Rectal smooth muscle tissue (tissue), 1 donor: ENCODE measurements at regions not wholly inside any gene's neighbourhood (a gene's known extent, or its start where the extent isn't known, plus 50 kb on each side); places are given as distances from the start of the nearest gene placed in this dataset.

Experiments used
- H3K27ac ChIP-seq: one replicate; pipeline ENCODE4 v1.7.0; 2013; ENCODE audit warnings: low read depth, low read length, inconsistent platforms
- H3K27me3 ChIP-seq: one replicate; pipeline ENCODE4 v1.7.0; 2013; ENCODE audit warnings: low read length; ENCODE audit not compliant: control insufficient read depth, insufficient read depth
- H3K36me3 ChIP-seq: one replicate; pipeline ENCODE4 v1.7.0; 2013; ENCODE audit warnings: low read length; ENCODE audit not compliant: control insufficient read depth, insufficient read depth
- H3K4me1 ChIP-seq: one replicate; pipeline ENCODE4 v1.7.0; 2013; ENCODE audit warnings: low read length; ENCODE audit not compliant: control insufficient read depth, insufficient read depth
- H3K4me3 ChIP-seq: one replicate; pipeline ENCODE4 v1.7.0; 2013; ENCODE audit warnings: low read length
- H3K9ac ChIP-seq: one replicate; pipeline ENCODE4 v1.7.0; 2013; ENCODE audit warnings: low read length

GRCh38 chr13:74299721-74300120, 165.5 kb upstream of the KLF12 start:
- Histone ChIP-seq H3K27ac (no peak overlapping the region), H3K4me1 (peaks cover 12% of the 10 kb centered on the region), H3K36me3 (no peaks in the 10 kb centered on the region), H3K9ac (no peak overlapping the region), H3K4me3 (no peak overlapping the region), H3K27me3 (no peaks in the 10 kb centered on the region)

GRCh38 chr13:74298923-74299322, 164.7 kb upstream of the KLF12 start:
- H3K4me3 ChIP-seq: no peak overlapping the region
- H3K9ac ChIP-seq: no peak overlapping the region
- no peaks in the 10 kb centered on the region for H3K27me3 ChIP-seq
- peaks cover 12% of the 10 kb centered on the region for H3K4me1 ChIP-seq
- H3K36me3 ChIP-seq: no peaks in the 10 kb centered on the region
- H3K27ac ChIP-seq: no peak overlapping the region

DNA sequence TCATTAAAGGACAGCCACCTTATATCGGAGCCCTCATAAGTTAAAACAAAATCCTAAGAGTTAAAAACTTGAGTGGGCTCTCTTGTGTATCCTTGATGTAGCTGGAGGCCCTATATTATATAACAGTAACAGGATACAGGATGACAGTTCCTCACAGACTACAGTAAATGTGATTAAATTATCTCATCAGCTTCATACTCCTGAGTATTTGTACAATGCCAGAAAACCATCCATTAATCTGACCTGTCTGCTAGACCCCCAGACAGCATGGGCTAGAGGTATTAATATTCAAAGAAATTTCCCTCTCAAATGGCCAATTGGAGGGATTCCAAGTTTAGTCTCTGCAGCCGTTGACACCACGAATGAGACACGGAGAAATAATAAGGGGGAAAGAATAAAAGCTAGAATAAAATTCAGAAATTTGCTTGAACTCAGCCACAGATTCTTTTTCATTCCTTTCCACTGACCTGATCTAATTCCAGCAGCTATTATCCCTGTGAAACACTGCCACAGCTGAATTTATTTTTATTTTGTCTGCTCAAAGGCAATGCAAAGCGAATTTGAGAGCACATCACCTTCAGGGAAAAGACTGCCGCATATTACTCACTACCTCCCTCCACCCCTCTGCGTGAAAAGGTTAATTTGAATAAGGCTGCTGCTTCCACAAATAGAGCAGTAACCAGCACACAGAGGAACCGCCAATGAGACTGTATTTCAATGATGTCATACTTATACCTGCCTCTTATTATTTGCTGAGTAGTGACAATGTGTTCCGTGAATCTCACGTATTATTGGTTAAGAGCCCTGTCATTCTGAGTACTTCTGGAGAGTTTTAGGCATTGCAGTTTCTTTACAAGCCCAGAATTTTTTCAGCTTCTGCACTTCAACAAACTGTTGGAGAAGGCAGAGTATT, 155.9 kb upstream of the KLF12 start:
- Histone ChIP-seq H3K36me3 (no peaks in the 10 kb centered on the region), H3K27me3 (no peaks in the 10 kb centered on the region), H3K4me1 (peaks cover 34% of the 10 kb centered on the region), H3K27ac (peak overlapping the region; percentile 43), H3K9ac (no peak overlapping the region), H3K4me3 (no peak overlapping the region)

DNA sequence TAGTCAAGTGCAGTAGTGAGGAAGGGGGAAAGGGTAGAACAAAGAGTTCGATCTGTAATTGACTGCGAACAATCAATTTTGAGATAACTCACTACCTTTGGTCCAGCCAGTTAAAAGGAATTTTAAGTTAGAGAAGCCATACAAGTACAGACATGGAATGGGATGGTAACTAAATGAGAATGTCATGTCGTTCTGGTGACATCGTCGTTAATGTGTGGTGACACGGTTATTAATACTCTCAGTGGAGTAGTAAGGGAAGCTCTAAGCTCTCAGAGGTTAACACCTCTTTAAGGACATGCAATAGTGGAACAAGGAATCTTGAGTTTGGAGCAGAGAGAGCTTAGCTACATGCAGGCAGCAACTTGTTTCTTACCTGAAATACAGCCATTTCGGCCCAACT, 154.9 kb upstream of the KLF12 start:
- Histone ChIP-seq H3K27me3 (no peaks in the 10 kb centered on the region), H3K36me3 (no peaks in the 10 kb centered on the region), H3K4me1 (peaks cover 34% of the 10 kb centered on the region), H3K9ac (no peak overlapping the region), H3K27ac (no peak overlapping the region), H3K4me3 (no peak overlapping the region)

DNA sequence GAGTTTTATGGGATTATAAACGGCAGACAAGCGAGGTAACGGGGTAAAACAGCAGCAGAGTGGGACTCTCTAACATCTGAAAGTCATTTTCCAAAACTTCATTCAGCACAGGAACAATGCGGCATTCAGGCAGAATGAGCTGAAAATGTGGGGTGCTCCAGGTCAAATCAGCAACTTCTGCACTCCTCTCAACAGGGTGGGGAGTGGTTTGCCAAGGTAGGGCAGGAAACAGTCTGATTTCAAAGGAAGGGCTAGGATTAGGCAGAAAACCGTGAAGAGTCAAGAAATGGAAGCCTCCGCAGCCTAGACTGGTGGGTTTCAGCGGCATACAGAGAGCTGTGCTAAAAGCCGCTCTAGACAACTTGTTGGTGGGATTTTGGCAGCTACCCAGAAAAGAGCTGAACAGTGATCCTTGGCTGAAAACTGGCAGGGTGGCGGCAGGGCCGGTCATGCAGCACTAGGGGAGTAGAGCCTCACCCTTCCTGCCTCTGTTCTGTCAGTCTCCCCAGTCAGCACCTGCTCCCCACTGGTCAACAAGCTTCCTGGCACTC, 154.2 kb upstream of the KLF12 start:
- no peaks in the 10 kb centered on the region for H3K36me3 ChIP-seq
- no peak overlapping the region for H3K9ac ChIP-seq
- H3K4me3 ChIP-seq: peak overlapping the region; percentile 59
- H3K27ac ChIP-seq: peak overlapping the region; percentile 17
- H3K27me3 ChIP-seq: no peaks in the 10 kb centered on the region
- H3K4me1 ChIP-seq: peaks cover 34% of the 10 kb centered on the region

GRCh38 chr13:74287724-74288169, 153.5 kb upstream of the KLF12 start:
- H3K27me3 ChIP-seq: no peaks in the 10 kb centered on the region
- H3K4me3 ChIP-seq: peak overlapping the region; percentile 59
- peaks cover 34% of the 10 kb centered on the region for H3K4me1 ChIP-seq
- H3K9ac ChIP-seq: no peak overlapping the region
- H3K27ac ChIP-seq: peak overlapping the region; percentile 23
- no peaks in the 10 kb centered on the region for H3K36me3 ChIP-seq

GRCh38 chr13:74280795-74281490, 146.7 kb upstream of the KLF12 start:
- no peaks in the 10 kb centered on the region for H3K27me3 ChIP-seq
- no peak overlapping the region for H3K9ac ChIP-seq
- no peak overlapping the region for H3K4me3 ChIP-seq
- H3K27ac ChIP-seq: no peak overlapping the region
- H3K36me3 ChIP-seq: no peaks in the 10 kb centered on the region
- H3K4me1 ChIP-seq: no peaks in the 10 kb centered on the region

DNA sequence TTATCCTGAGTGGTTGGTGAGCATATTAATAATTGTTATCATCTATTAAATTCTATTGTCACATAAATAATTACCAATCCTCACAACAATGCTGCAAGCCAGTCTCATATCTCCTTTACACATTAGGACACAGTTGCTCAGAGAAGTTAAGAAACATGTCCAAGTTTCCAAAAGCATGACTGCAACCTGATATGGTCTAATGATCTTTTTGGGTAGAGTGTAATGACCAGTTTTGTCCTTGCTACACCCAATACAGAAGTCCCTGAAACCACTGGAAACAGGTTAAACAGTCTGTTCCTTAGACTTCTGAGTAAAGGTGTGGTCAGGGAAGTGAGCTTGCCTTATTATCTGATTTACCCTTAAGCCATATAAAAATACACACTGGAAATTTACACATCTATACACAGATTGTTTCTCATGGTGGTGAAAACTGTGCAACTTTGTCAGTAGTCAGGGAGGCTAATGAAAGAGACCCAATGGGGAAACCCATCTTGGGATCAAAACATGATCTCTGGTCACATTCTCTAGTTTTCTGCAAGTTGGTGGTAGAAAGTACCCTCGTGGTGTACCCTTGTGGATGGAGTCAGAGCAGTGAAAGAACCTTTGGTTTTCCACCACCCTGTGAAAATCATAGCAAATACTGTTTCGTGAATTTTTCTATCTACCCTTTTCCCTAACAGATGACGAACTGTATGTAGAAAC, 146.0 kb upstream of the KLF12 start:
- no peak overlapping the region for H3K4me3 ChIP-seq
- H3K36me3 ChIP-seq: no peaks in the 10 kb centered on the region
- no peak overlapping the region for H3K27ac ChIP-seq
- H3K27me3 ChIP-seq: no peaks in the 10 kb centered on the region
- no peaks in the 10 kb centered on the region for H3K4me1 ChIP-seq
- no peak overlapping the region for H3K9ac ChIP-seq

DNA sequence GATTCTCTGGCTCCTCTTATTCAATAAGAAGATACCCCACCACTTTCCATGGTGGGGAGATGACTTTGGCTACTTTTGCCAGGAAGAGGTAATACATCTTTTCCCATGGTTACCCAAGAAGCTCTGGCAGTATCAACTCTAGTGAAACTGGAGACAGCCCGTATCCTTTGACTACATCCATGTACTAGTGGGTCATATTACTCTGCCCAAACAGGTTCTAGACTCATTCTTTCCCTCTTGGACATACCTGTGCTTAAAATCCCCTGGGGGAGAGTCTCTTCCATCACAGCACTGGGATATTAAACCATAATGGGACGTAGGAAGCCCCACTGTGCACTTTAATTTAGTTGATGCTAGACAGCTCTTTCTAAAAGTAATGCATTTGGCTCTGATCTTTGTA, 144.7 kb upstream of the KLF12 start:
- Histone ChIP-seq H3K9ac (no peak overlapping the region), H3K36me3 (no peaks in the 10 kb centered on the region), H3K4me1 (no peaks in the 10 kb centered on the region), H3K27me3 (no peaks in the 10 kb centered on the region), H3K27ac (no peak overlapping the region), H3K4me3 (no peak overlapping the region)

DNA sequence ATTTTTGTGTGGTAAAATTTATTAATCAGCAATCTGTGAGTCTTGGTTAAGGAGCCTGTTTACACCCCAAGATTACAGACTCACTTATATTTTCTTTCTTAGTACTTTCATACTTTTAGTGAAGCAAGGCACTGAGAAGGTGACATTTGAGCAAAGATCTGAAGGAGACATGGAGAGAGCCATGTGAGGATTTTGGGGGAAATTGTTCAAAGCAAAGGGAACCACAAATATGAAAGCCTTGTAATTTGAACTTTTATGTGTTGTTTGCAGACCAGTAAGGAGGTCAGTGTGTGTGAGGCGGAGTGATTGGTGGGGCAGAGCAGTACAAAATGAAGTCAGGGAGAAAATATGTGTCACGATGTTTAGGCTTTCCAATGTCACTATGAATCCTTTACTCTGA, 140.7 kb upstream of the KLF12 start:
- no peaks in the 10 kb centered on the region for H3K36me3 ChIP-seq
- H3K27ac ChIP-seq: no peak overlapping the region
- H3K4me3 ChIP-seq: no peak overlapping the region
- no peaks in the 10 kb centered on the region for H3K27me3 ChIP-seq
- no peak overlapping the region for H3K9ac ChIP-seq
- no peaks in the 10 kb centered on the region for H3K4me1 ChIP-seq

DNA sequence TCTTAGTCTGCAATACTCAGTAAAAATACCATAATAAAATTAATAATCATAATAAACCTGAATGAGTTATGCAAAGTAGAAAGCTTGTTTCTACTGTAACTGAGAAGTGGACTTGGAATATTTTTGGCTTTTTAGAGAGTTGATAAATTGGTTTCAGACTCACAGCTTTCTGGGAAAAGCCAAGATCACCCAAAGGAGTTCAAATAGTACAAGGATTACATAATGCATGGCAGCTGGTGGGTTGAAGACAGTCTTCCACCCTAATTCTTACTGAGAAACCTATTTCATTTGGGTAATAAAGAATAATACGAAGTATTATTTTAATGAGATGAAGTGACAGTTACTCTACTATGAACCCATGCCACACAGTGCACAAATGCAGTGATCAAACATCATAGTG, 139.4 kb upstream of the KLF12 start:
- no peaks in the 10 kb centered on the region for H3K36me3 ChIP-seq
- no peak overlapping the region for H3K9ac ChIP-seq
- H3K4me1 ChIP-seq: no peaks in the 10 kb centered on the region
- no peaks in the 10 kb centered on the region for H3K27me3 ChIP-seq
- no peak overlapping the region for H3K4me3 ChIP-seq
- H3K27ac ChIP-seq: no peak overlapping the region

- Histone ChIP-seq H3K27ac (no peak overlapping the region), H3K4me1 (no peaks in the 10 kb centered on the region), H3K9ac (no peak overlapping the region), H3K27me3 (no peaks in the 10 kb centered on the region), H3K36me3 (no peaks in the 10 kb centered on the region), H3K4me3 (no peak overlapping the region)
Observed at GRCh38 chr13:74272826-74273225, 138.6 kb upstream of the KLF12 start.
